ENCODE measurements at regions not wholly inside any gene's neighbourhood (a gene's known extent, or its start where the extent isn't known, plus 50 kb on each side); places are given as distances from the start of the nearest gene placed in this dataset.
"Not testable (repeated sequence)": the region's sequence is repeated elsewhere in the genome, so short reads cannot be mapped to it uniquely, and the experiment has no call there.

DNA sequence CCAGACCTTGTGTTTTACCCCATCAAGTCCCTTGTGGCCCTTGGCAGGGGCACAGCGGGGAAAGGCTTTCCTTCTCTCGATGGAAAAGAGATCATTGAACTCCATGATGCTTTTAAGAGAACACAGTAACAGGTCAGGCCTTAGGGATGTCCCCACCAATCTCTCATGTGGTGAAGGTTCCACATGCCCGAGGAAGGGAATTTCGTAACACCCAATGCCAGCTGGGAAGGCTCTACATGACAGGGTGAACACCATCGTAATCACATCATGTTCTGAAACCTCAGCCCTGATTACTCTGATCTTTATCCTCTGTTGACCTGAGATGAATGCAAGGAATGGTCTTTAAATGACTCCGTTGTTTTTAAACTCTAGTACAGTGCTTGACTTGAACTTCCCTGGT is 105.5 kb upstream of the SPAG17 start:
- no peak for DNase-seq

DNA sequence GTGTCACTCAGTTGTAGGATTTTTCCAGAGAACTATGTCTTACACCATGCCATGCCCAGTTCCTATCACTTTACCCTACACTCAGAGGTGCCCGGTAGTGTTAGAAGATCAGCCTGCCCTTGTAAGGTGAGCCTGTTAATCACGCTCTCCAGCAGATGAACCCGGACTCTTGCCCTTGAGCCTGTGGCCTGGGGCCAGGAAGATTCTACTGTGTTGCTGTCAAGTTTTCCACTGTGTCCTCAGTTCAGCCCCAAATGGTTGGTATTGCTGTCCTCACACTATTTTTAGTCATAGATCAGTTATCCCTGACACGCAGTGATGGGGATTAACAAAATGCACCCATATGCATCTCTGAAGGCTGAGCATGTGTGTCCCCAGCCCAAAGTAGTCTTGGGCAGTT is 105.0 kb upstream of the SPAG17 start:
- DNase-seq, result no peak

DNA sequence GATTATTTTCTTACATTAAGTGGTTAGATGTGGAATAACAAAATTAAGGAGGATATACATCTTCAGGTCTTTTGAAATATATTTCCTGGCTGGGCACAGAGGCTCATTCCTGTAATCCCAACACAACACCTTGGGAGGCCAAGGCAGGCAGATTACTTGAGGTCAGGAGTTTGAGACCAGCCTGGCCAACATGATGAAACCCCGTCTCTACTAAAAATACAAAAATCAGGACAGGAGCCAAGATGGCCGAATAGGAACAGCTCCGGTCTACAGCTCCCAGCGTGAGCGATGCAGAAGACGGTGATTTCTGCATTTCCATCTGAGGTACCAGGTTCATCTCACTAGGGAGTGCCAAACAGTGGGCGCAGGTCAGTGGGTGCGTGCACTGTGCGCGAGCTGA is 95.6 kb upstream of the SPAG17 start:
- DNase-seq, result not testable (repeated sequence)

DNA sequence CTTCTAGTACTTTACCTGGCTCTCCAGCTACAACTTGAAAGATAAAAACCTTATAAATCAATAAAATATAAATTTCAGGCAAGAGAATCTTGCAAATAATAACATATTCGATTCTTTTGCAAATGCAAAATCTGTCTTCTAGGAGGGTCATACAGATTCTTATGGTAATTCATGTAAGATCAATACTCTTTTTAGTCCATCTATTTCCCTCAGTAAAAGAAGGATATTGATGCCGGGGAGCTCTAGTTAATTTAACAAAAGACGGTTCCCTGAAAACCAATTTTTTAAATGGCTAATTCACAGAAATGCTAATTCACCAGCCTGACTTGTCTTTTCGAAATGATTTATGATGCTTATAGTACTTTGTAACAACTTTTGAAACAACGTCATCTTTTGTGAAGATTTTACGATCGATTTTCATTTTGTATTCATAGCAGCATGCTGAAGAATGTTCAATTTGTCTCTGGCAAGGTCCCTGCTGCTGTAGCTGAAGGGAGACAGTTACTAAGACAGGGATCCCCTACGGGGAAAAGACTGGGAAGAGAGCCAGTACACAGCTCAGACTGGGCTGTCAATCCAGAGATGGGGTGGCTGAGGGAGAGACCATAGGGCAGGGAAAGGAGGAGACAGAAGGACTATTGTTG is 90.6 kb upstream of the SPAG17 start:
- no peak for DNase-seq

DNA sequence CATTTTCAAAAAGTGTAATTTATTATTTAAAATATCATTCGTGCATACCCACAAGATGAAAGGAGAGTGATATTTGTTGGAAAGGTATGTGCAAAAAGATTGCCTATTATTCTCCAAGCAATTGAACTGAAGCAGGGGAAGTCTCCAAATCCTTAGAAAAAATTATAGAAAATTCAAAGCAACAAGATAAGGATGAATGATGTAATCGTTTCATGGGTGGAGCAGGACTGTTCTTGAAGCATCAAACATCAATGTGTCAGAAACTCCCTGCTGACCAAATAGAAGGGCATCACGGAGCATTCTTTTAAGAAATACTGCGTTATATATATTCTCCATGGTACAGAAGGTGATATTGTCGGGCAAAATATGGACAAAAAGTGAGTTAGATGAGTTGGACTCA is 87.9 kb upstream of the SPAG17 start:
- no peak for DNase-seq

DNA sequence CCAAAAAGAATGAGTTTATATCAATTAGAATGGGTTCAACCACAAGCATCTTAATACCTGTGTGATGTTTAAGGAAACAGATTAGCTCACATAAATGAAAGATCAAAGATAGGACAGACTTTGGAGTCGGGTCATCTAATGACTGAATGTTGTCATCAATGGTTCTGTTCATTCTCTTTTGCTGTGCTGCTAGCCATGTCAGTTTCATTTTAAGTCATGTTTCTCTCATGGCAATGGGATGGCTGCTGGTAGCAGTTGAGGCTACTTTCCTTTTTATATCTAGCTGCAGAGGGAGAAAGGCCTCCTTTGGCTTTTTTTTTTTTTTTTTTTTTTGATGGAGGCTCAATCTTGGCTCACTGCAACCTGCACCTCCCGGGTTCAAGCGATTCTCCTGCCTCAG is 86.9 kb upstream of the SPAG17 start:
- DNase-seq, result no peak

DNA sequence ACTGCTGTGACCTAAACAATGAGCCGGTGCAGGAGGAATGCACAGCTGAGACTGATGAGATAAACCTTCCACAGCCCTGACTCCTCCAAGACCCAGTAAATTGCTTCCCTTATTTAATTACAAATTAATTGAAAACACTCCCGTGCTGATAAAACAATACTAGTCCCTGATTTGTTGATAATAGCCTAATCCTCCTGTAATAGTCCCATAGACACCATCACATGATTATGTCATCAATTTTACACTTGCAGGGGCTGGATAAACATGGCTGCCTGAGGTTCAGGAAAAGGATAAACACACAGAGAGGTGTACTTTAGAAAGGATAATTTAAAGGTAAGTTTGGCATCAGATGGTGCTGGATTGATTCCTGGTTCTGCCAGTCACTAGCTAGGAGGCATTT is 84.6 kb upstream of the SPAG17 start:
- no peak for DNase-seq

DNA sequence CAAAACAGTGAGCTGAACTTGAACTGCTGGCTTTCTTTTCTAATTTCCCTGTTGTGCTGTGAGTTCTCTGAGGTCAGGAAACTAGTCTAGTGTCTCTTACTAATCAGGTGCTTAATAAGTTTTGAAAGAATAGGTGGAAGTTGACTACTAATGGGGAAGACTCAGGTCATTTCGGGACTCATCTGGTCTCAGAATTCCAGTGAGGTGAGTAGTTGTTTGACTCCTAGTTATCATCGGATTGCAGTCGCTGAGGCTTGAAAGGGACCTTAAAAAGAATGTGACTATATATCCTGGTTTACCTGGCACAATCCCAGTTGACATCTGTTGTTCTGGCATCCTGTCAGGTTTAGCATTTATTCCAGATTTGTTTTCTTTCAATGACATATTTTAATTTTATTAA is 81.4 kb upstream of the SPAG17 start:
- no peak for DNase-seq

DNA sequence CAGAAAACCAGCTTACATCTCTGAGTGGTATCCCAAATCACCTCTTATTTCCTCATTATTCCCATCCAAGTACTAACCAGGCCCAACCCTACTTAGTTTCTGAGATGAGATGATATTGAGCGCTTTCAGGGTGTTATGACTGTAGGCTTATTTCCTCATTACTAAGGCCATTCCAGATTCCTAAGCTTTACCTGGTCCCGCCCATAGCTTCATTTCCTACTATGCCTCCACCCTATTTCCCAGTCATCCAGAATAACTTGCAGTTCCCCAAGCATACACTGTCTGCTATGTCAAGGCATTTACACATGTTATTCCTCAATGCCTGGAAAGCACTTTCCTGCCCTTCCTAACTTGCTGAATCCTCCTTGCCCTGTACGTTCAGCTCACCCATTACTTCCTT is 79.3 kb upstream of the SPAG17 start:
- DNase-seq, result no peak

DNA sequence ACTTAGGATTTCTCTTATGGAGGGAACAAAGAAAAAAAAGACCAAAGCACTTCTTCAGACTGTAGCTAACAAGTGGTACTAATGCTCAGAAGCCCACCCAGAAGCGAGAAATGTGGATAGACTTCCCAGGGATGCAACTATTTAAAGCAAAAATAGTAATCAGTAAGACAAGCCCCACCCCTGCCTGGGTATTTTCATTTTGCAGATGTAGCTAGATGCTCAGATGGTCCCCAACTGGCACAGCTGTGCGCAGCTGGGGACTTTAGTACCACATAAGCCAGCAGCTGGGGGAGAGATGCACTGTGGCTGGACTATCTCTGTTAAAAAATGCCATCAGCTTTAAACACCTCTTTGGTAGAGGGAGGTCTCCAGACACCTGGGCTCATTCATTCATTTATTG is 77.8 kb upstream of the SPAG17 start:
- DNase-seq, result no peak

DNA sequence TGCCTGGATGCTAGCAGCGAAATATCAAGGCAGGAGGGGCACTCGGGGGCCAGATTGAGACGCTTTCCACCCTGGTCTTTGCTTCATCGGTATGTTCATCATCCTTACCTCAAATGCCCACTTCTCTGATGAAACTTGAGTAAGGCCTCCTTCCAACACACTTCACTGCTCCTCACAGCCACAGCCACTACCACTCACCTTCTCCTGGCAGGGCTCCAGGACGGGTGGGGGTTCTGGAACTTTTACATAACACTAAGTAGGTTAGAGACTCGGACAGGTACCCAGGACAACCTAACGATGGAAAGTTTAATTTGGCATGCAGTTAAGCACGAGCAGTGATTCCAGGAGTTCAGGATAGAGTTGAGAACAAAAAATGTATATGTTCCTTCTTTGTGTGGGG is 73.9 kb upstream of the SPAG17 start:
- DNase-seq, result no peak

DNA sequence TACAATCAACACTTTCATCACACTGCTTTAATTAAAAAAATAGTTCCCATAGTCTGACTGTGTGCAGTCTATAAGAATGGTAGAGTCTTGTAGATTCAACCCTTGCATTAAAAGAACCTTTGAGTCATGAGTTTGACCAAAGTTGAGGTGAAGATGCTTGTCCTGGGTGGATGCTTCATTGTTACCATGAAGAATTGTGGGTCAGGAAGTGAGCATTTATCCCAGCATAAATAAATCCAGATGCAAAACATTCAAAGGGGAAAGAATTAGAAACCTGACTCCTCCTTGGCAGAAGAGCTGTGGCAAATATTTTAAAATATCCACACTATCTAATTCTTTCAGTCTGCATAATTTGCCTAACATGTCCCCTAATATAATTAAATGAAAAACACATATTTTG is 72.9 kb upstream of the SPAG17 start:
- no peak for DNase-seq

DNA sequence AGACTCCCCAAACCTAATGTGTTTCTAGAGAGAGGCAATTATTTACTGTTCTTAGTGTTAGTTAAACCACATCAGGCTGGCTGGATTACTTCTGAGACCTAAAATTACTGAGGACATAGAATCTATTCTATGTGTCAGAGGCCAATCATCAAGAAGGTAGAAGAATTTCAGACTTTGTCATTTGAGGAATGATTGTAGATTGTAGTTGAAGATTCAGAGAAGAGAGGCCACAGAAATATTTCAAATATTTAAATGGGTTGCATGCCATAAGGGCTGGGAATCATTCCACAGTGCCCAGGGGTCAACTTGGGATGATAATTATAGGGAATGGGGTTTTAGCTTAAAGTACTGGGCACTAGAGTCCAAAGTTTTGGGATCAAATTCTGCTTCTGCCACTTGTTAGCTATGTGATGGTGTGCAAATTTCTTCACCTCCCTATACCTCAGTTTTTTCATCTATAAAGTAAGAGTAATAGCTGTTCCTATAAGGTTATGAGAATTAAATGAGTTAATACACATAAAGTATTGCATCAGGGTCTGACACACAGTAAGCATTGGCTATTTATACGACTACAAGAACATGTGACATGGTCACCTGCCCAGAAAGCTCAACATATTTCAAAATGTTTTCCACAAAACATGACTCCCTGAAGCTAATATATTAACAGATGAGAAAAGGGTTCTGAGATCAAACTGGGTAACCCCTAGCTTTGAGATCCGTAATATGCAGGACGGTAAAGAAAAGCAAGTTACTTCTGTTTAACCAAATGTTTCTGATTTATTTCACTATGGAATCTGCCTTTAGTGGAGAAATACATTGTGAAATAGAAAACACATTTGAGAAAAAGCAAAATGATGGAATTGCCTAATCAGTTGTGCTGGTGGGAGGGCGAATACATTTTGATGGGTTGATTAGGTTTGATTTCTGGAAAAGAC is 69.7 kb upstream of the SPAG17 start:
- DNase-seq, result no peak

DNA sequence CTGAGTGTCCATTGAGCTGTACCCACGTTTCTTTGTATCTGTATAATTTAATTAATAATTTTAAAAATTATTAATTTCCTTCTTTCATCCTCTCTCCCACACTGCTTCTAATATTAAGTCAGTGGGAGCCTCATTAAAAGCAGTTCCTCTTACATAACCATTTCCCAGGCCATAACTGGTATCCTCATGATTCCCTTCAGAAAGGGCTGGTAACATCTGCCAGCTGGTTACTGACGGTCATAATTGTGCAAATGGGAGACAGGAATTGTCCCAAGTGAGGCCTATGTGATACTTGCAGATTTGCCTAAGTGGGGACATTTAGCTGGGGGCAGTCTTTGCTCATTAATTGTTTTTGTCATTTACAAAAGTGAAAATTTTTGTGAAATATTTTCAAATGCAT is 69.0 kb upstream of the SPAG17 start:
- no peak for DNase-seq

DNA sequence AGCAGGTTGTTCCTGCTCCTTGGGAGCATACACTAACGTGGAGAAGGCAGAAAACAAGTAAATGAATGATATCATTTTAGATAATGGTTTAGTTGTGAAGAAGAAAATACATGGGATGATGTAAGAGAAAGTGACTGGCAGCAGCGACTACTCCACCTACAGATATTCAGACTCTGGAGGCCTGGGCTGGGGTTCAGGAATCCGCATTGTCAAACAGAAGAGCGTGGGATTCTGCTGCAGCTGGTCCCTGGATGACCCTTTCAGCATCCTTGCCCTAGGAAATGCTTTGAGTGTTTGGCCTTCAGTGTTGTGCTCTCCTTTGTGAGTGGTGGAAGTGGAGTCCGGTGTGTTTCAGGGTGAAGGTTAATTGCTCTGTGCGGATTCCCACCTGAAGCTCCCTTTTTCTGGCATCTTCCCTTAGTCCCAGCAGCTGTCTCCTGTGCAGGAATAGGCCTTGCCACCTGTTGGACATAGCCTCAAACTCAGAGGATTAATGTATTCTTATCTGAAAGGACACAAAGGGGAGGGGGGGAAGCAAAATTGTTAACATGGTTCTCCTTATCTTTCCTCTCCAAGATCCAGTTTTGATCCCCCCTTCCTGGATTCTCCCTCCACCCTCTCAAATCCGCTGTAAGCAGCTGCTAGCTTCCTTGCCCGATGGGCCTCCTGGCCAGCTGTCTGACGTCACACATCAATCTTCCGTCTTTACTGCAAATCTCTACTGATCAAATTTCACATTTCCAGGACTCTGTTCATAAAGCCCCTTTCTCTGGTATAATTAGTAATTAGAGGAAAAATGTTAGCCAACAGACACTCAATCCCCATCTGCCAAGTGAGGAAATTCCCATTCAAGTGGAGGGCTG is 68.3 kb upstream of the SPAG17 start:
- peak; percentile 38 for DNase-seq

DNA sequence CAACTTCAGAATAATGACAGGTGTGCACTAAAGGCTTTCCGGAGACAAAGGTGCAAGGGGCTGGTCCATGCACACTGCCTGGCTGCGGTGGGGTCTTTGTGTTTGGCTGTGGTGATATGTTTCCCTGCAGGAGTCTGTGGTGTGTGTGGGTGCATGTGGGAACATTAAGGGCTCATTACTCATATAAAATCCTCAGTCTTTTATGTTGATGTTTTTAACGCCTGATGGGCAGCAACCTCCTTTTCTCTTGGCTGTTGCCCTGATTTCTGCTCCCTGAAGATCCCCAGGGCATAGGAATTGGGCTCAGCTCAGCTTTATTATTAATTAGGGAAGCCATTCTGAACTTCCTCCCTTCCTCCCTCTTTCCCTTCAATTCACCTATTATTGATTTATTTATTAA is 67.6 kb upstream of the SPAG17 start:
- no peak for DNase-seq

DNA sequence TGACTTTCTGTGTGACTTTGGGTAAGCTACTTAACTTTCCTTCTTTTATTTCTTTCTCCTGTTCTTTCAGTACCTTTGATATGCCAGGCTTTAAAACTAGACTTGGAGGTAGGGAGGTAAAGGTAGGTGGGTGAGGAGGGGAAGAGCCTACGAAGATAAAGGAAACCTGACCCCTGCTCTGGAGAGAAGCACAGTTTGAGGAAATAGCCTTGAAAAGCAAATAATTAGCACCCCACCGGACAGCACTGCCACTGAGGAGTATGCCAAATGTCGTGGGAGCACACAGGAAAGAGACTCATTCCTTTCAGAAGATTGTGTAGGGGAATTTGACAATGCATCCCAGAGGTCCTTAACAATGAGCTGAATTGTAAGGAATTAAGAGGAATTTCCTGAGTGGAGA is 65.2 kb upstream of the SPAG17 start:
- no peak for DNase-seq

DNA sequence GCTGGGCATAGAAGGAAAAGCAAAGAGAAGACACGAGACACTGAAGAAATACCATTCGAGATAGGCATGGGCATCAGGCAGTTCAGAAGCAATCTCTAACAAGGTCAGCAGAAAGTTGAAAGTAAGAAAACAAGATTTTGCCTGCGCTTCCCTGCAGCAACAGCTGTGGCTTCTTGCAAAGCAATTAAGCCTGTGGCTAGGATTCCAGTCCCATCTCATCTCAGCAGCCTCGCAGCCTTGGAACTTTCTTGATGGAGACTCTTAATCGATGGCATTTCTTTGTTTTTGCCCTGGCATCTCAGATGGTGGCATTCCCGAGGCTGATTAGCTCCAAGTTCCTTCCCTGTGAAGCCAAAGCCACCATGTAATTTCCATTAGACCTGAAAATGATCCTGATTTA is 64.6 kb upstream of the SPAG17 start:
- no peak for DNase-seq

DNA sequence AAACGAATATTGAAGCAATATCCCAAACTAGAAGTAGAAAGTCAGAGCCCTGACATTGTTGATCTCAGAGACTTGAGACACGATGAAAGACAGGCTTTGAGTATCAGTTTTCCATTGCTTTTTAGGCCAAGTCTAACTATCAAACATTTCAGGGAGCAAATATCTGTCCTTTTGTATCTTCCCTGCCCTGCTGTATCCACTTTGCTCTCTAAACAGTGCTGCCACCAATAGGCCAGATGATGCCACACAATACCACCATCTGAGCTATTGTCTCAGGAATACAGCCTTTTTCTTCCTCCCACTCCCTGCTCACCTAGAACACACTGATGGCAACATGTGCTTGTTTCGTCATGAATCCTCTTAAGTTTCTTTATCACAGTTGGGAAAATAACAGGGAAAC is 62.6 kb upstream of the SPAG17 start:
- DNase-seq, result peak; percentile 7

DNA sequence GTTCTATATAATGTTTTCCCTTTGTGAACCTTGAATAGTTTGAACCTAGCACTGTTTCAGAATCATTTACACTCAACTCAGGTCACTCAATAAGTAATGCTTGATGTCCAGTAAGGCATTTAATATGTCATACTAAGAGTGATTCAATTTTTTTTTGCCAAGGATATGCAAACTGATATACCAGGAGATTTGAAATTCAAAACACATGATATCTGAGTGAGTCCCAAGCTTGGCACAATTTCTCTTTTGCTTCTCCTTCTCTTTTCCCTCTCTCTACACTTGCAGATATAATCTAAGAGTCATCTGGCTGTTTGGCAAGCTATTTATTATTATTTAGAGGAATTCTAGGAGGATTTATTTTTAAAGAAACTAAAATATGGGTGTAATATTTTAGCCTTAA is 61.6 kb upstream of the SPAG17 start:
- no peak for DNase-seq

DNA sequence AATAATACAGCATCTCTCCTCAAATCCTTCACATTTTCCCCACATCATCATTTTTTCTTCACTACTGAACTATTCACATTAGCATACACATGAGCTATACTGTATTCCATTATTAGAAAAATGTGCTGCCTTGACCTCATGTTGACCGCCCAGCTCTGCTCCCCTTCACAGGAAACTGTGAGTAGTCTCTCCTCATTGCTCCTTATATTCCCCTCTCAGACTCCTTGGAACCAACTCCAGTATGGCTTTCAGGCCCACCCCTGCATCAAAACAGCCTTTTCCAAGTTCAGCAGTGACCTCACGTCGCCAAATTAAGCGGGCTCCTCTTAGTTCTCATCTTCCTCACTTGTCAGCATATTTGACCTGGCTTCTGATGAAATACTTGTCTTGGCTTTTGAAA is 59.2 kb upstream of the SPAG17 start:
- DNase-seq, result no peak

DNA sequence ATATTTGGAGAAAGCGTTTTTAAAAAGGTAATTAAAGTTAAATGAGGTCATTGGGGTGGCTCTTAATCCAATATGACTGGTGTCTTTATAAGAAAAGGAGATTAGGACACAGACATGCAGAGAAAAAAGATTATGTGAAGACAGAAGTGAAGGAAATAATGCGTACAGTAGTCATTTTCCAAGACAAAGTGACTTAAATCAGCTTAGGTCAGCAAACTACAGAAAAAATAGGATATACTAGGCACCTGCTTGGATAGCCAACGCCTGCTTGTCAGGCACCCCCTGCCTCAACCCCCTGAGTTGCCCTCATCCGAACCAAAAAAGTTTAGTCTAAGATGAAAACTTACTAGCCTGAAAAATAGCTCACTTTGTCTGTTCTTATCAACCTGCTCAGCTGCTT is 58.2 kb upstream of the SPAG17 start:
- no peak for DNase-seq
